Caco-2 (cell line): ENCODE measurements at regions not wholly inside any gene's neighbourhood (a gene's known extent, or its start where the extent isn't known, plus 50 kb on each side); places are given as distances from the start of the nearest gene placed in this dataset.
"Not testable (repeated sequence)": the region's sequence is repeated elsewhere in the genome, so short reads cannot be mapped to it uniquely, and the experiment has no call there.

Experiments used
- BruUV-seq: library from RNA; stranded (reverse); fragments of 400-500 nt; replicated peaks from 2 replicates; lab custom pipeline; 2021; lab: Mats Ljungman, UMichigan
- CTCF ChIA-PET: fragments of 300-600 bp; sonication (Branson Sonifier 250); formaldehyde crosslinking; loops from one replicate; lab custom pipeline; 2022; ENCODE audit warnings: antibody characterized with exemption; lab: Charles Lee
- POLR2A ChIA-PET: fragments of 300-600 bp; sonication (Branson Sonifier 250); formaldehyde crosslinking; loops from one replicate; lab custom pipeline; 2022; ENCODE audit warnings: antibody characterized with exemption; lab: Charles Lee
- DNase-seq, 2 experiments: peaks; one replicate each; pipeline versions ENCODE4 v3.0.0 to v3.0.0-alpha.2; 2020 to 2022
- H3K27me3 ChIP-seq: replicated peaks from 2 replicates; pipeline ENCODE4 v1.6.0; 2011; ENCODE audit warnings: low read length; ENCODE audit not compliant: control insufficient read depth, insufficient read depth
- H3K36me3 ChIP-seq: 2 replicates; pipeline ENCODE4 v1.5.1; 2011; ENCODE audit warnings: low read length; ENCODE audit not compliant: control insufficient read depth, insufficient read depth
- H3K4me1 ChIP-seq: fragments of 250-450 bp; sonication (Bioruptor Pico); 2 replicates; pipeline ENCODE4 v1.5.1; 2020; ENCODE audit warnings: mild to moderate bottlenecking
- H3K4me3 ChIP-seq: 2 replicates; pipeline ENCODE4 v1.5.1; 2011; ENCODE audit warnings: low read depth, mild to moderate bottlenecking, control low read depth, low read length
- H3K9me3 ChIP-seq: fragments of 250-450 bp; sonication (Bioruptor Pico); 2 replicates; pipeline ENCODE4 v1.5.1; 2020; ENCODE audit warnings: mild to moderate bottlenecking, moderate library complexity
- H3K27ac Mint-ChIP-seq: one replicate; pipeline ENCODE4 v1.8.0; 2022; ENCODE audit warnings: mixed read lengths; ENCODE audit not compliant: unreplicated experiment
- H3K27me3 Mint-ChIP-seq: one replicate; pipeline ENCODE4 v1.8.0; 2022; ENCODE audit warnings: mixed read lengths; ENCODE audit not compliant: insufficient read depth, unreplicated experiment
- H3K36me3 Mint-ChIP-seq: one replicate; pipeline ENCODE4 v1.8.0; 2022; ENCODE audit warnings: mild to moderate bottlenecking, mixed read lengths; ENCODE audit not compliant: insufficient read depth, unreplicated experiment
- H3K4me1 Mint-ChIP-seq: one replicate; pipeline ENCODE4 v1.8.0; 2022; ENCODE audit warnings: low read depth, mixed read lengths; ENCODE audit not compliant: unreplicated experiment
- H3K4me3 Mint-ChIP-seq: one replicate; pipeline ENCODE4 v1.8.0; 2022; ENCODE audit warnings: mild to moderate bottlenecking, moderate library complexity, mixed read lengths; ENCODE audit not compliant: unreplicated experiment
- H3K9me3 Mint-ChIP-seq: one replicate; pipeline ENCODE4 v1.8.0; 2022; ENCODE audit warnings: mixed read lengths; ENCODE audit not compliant: unreplicated experiment
- intact Hi-C: fragments of 100-400 bp; cut with micrococcal nuclease; formaldehyde crosslinking; loops from one replicate; pipeline ENCODE4 v1.10.0; 2022; ENCODE audit not compliant: unreplicated experiment
- TF ChIP-seq, protein P1 (sequence below), 2 experiments: fragments of 200-600 bp in 1 of 2; IDR thresholded peaks; 1 replicate in 1 of 2; 2 replicates in 1 of 2; pipeline versions ENCODE4 v1.5.1 to v1.8.0; 2011 to 2022; ENCODE audit warnings: antibody characterized with exemption in 1 of 2, control low read depth in 1 of 2, inconsistent platforms in 1 of 2, low read depth in 1 of 2, low read length in 1 of 2, mild to moderate bottlenecking in 1 of 2, moderate library complexity in 1 of 2; ENCODE audit not compliant: insufficient read depth in 1 of 2, severe bottlenecking in 1 of 2, unreplicated experiment in 1 of 2

DNA sequence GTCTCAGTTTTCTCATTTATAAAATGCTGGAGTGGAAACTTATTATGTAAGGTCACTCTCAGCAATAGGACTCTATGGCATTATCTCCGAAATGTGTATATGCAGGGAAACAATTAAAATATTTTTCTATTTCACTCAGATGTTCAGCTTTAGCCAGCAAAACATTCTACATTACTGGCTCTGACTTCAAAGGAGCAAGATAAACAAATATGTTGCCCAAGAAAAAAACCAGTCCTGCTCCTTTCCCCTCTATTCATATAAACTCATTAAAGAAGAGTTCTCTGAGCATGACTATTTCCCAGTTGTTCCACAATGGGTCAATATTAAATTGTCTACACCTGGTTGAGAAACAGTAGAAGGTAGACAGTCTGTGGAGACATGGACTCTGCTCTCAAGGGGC lies 155.0 kb downstream of the NPR3 start:
- Histone ChIP-seq H3K27me3 (no peaks in the 10 kb centered on the region), H3K36me3 (no peaks in the 10 kb centered on the region), H3K4me3 (no peak overlapping the region), H3K4me1 (no peaks in the 10 kb centered on the region), H3K9me3 (no peaks in the 10 kb centered on the region)
- no peaks in the 10 kb centered on the region for H3K27me3 Mint-ChIP-seq
- ChIA-PET POLR2A (no interaction called here), CTCF (no interaction called here)
- no peaks in the 10 kb centered on the region for H3K36me3 Mint-ChIP-seq
- intact Hi-C loops = no loop called here
- no peaks in the 10 kb centered on the region for H3K9me3 Mint-ChIP-seq
- TF ChIP-seq, protein P1, sequence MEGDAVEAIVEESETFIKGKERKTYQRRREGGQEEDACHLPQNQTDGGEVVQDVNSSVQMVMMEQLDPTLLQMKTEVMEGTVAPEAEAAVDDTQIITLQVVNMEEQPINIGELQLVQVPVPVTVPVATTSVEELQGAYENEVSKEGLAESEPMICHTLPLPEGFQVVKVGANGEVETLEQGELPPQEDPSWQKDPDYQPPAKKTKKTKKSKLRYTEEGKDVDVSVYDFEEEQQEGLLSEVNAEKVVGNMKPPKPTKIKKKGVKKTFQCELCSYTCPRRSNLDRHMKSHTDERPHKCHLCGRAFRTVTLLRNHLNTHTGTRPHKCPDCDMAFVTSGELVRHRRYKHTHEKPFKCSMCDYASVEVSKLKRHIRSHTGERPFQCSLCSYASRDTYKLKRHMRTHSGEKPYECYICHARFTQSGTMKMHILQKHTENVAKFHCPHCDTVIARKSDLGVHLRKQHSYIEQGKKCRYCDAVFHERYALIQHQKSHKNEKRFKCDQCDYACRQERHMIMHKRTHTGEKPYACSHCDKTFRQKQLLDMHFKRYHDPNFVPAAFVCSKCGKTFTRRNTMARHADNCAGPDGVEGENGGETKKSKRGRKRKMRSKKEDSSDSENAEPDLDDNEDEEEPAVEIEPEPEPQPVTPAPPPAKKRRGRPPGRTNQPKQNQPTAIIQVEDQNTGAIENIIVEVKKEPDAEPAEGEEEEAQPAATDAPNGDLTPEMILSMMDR (IDR thresholded peaks at IDR 0.05; ENCODE audit: insufficient read depth in 1 of 2, low read depth in 1 of 2, low read length in 1 of 2, severe bottlenecking in 1 of 2, unreplicated experiment in 1 of 2) = no peak
- no peak overlapping the region for H3K4me3 Mint-ChIP-seq
- no TSS peak for BruUV-seq
- no peak overlapping the region for H3K27ac Mint-ChIP-seq
- no peak for DNase-seq
- no peaks in the 10 kb centered on the region for H3K4me1 Mint-ChIP-seq

DNA sequence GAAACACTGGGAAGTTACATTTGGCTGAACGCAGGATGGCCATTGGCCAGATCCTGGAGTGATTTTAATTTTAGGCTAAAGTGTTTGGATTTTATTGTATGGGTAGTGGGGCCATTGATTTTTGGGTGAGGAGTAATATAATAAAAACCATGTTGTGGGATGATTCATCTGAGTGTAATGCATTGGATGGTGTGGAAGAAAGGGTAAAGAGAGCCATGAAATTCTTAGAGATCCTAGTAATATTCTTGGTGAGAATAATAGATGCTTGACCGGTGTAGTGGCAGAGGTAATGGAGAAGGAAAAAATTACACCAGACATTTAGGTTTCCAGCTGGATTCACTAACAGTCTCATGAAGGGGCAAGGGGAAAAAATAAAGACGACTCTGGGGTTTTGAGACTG lies 158.1 kb downstream of the NPR3 start:
- Mint-ChIP-seq H3K36me3 (no peaks in the 10 kb centered on the region), H3K27me3 (no peaks in the 10 kb centered on the region), H3K4me1 (no peaks in the 10 kb centered on the region), H3K9me3 (no peaks in the 10 kb centered on the region), H3K27ac (no peak overlapping the region), H3K4me3 (no peak overlapping the region)
- ChIA-PET CTCF (no interaction called here), POLR2A (no interaction called here)
- H3K36me3 ChIP-seq = no peaks in the 10 kb centered on the region
- intact Hi-C loops = no loop called here
- no peak overlapping the region for H3K4me3 ChIP-seq
- DNase-seq = no peak
- TF ChIP-seq, protein P1 (IDR thresholded peaks at IDR 0.05; ENCODE audit: insufficient read depth in 1 of 2, low read depth in 1 of 2, low read length in 1 of 2, severe bottlenecking in 1 of 2, unreplicated experiment in 1 of 2) = no peak
- H3K4me1 ChIP-seq = no peaks in the 10 kb centered on the region
- no peaks in the 10 kb centered on the region for H3K9me3 ChIP-seq
- BruUV-seq = no TSS peak
- H3K27me3 ChIP-seq = no peaks in the 10 kb centered on the region

DNA sequence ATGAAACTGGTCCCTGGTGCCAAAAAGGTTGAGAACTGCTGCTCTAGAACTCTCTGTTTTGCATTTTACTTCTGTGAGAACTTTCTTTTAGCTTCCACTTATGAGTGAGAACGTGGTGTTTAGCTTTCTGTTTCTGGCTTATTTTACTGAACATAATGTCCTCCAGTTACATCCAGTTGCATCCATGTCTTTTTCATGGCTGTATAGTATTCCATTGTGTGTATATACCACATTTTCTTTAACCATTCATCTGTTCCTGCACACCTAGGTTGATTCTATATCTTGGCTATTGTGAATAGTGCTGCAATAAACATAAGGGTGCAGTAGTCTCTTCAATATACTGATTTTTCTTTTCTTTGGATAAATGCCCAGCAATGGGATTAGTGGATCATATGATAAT lies 165.7 kb downstream of the NPR3 start:
- TF ChIP-seq, protein P1 (IDR thresholded peaks at IDR 0.05; ENCODE audit: insufficient read depth in 1 of 2, low read depth in 1 of 2, low read length in 1 of 2, severe bottlenecking in 1 of 2, unreplicated experiment in 1 of 2) = no peak

DNA sequence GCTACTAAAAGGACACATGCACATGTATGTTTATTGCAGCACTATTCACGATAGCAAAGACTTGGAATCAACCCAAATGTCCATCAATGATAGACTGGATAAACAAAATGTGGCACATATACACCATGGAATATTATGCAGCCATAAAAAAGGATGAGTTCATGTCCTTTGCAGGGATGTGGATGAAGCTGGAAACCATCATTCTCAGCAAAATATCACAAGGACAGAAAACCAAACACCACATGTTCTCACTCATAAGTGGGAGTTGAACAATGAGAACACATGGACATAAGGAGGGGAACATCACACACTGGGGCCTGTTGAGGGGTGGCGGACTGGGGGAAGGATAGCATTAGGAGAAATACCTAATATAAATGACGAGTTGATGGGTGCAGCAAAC lies 168.2 kb downstream of the NPR3 start:
- H3K36me3 Mint-ChIP-seq, intact Hi-C loops, H3K27me3 ChIP-seq, H3K4me3 ChIP-seq, DNase-seq, CTCF ChIA-PET, BruUV-seq, H3K27me3 Mint-ChIP-seq, POLR2A ChIA-PET, H3K27ac Mint-ChIP-seq, H3K9me3 ChIP-seq, H3K4me3 Mint-ChIP-seq, H3K4me1 Mint-ChIP-seq, H3K36me3 ChIP-seq, H3K4me1 ChIP-seq: not testable (repeated sequence)
- peaks cover 13% of the 10 kb centered on the region for H3K9me3 Mint-ChIP-seq

More for the DNA sequence above, 165.7 kb downstream of the NPR3 start:
- Histone ChIP-seq H3K9me3 (no peaks in the 10 kb centered on the region), H3K4me1 (no peaks in the 10 kb centered on the region), H3K36me3 (no peaks in the 10 kb centered on the region), H3K27me3 (no peaks in the 10 kb centered on the region), H3K4me3 (no peak overlapping the region)
- Mint-ChIP-seq H3K4me3 (no peak overlapping the region), H3K27me3 (no peaks in the 10 kb centered on the region), H3K36me3 (no peaks in the 10 kb centered on the region), H3K9me3 (peaks cover 13% of the 10 kb centered on the region), H3K27ac (no peak overlapping the region), H3K4me1 (no peaks in the 10 kb centered on the region)
- DNase-seq = no peak
- no TSS peak for BruUV-seq
- CTCF ChIA-PET = no interaction called here
- POLR2A ChIA-PET = no interaction called here
- intact Hi-C loops = no loop called here
